ENCODE measurements at regions not wholly inside any gene's neighbourhood (a gene's known extent, or its start where the extent isn't known, plus 50 kb on each side); places are given as distances from the start of the nearest gene placed in this dataset.

- no peak for DNase-seq (ENCODE audit: extremely low read depth, low read depth)
- TF ChIP-seq CTCF (IDR thresholded peaks at IDR 0.05; ENCODE audit: low read depth, low read length) = no peak
These were observed 786.7 kb upstream of the EEF2KMT start for GRCh38 chr16:5884339-5884738.

- no peak for TF ChIP-seq CTCF (IDR thresholded peaks at IDR 0.05; ENCODE audit: low read depth, low read length)
- DNase-seq (ENCODE audit: extremely low read depth, low read depth) = no peak
These were observed 784.6 kb upstream of the EEF2KMT start for GRCh38 chr16:5882087-5882640.

DNA sequence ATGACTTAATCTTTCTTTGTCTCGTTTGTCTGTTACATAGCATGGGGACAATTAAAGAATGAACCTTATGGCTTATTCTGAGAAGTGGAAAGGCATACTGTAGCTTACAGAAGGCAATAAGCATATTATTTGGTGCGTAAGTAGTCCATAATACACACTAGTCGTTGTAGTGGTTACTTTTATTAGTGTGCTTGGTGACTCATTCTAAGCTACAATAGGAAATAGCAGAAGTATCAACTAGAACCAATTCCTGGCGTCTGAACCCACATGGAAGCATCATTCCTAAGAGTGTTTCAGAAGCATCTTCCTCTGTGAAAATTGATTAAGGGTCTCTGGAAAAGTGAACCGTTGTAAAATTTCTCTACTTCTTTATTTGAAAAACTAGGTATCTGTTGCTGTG is 777.8 kb upstream of the EEF2KMT start:
- TF ChIP-seq CTCF (IDR thresholded peaks at IDR 0.05; ENCODE audit: low read depth, low read length) = no peak
- no peak for DNase-seq (ENCODE audit: extremely low read depth, low read depth)

GRCh38 chr16:5874899-5875298 is 777.3 kb upstream of the EEF2KMT start:
- no peak for DNase-seq (ENCODE audit: extremely low read depth, low read depth)
- TF ChIP-seq CTCF (IDR thresholded peaks at IDR 0.05; ENCODE audit: low read depth, low read length) = no peak

GRCh38 chr16:5873221-5873620 is 775.6 kb upstream of the EEF2KMT start:
- no peak for DNase-seq (ENCODE audit: extremely low read depth, low read depth)
- TF ChIP-seq CTCF (IDR thresholded peaks at IDR 0.05; ENCODE audit: low read depth, low read length) = no peak

DNA sequence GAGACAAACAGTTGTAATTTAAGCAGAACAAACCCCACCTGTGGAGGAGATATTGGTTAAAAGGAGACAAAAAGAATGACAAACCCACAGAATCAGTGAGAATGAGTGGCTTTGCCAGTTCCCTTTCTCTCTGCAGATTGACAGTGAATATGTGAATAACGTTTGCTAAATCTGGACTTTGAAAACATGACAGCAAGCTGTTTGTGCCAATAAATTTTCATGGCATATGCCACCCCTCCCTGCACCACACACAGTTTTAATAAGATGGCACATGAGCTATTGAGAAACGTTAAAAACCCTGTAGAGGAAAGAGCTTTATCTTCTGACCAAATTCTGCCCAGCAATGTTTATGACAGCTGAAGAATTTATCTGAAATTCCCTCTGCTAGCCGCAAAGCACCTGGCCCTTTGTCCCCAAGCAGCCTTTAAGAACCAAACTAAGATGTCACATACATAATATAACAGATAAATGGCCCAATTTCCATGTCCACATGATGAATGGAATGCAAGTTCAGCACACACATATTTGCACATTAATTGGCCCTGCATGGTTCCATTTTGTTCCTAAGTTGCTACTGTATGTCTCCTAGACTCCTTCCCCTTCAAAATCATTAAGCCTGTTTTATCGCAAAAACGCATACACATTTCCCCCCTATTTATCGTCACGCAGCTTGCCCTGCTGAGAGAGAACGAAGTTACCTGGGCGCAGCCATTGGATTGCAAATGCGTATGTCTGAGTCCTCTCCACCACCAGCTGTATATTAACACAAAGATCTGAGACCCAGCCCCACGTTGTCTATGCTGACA is 773.5 kb upstream of the EEF2KMT start:
- DNase-seq (ENCODE audit: extremely low read depth, low read depth) = no peak
- TF ChIP-seq CTCF (IDR thresholded peaks at IDR 0.05; ENCODE audit: low read depth, low read length) = no peak

DNA sequence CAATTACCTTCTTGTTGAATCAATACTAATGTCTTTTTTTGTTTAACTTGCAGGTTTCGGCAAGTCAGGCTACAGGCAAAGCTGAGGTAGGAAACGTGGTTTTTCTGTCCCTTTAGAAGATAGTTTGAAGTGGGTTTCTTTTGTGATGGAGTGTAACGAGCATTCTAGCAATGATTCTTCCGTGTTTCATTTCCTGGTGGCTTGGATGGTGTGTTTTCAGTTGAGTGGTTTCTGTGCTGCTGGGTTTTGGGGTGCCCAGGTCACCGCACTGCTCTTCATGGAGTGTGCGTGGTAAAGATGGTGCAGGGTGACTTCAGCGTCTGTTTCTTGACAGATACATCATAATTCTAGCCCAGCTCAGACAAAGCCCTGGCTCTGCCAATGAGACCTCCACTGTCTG is 769.7 kb upstream of the EEF2KMT start:
- TF ChIP-seq CTCF (IDR thresholded peaks at IDR 0.05; ENCODE audit: low read depth, low read length) = no peak
- DNase-seq (ENCODE audit: extremely low read depth, low read depth) = no peak
